H9 (cell line): ENCODE measurements at regions not wholly inside any gene's neighbourhood (a gene's known extent, or its start where the extent isn't known, plus 50 kb on each side); places are given as distances from the start of the nearest gene placed in this dataset.

Experiments used
- DNase-seq: peaks from one replicate; pipeline ENCODE4 v3.0.0-alpha.2; 2017
- H2AFZ ChIP-seq: one replicate; pipeline ENCODE4 v1.6.1; 2013; ENCODE audit warnings: mild to moderate bottlenecking, low read length, control low read depth, moderate library complexity
- H2AK5ac ChIP-seq: 2 replicates; pipeline ENCODE4 v1.6.1; 2013; ENCODE audit warnings: low read length, control low read depth, mixed read lengths; ENCODE audit not compliant: insufficient read length
- H2BK120ac ChIP-seq: one replicate; pipeline ENCODE4 v1.6.1; 2013; ENCODE audit warnings: low read depth, mild to moderate bottlenecking, low read length, control low read depth, inconsistent platforms; ENCODE audit not compliant: poor library complexity, severe bottlenecking
- H2BK12ac ChIP-seq: 2 replicates; pipeline ENCODE4 v1.6.1; 2013; ENCODE audit warnings: low read length, control low read depth, mixed read lengths, low read depth; ENCODE audit not compliant: insufficient read length
- H2BK15ac ChIP-seq: 2 replicates; pipeline ENCODE4 v1.6.1; 2013; ENCODE audit warnings: low read depth, low read length, control low read depth
- H2BK20ac ChIP-seq: one replicate; pipeline ENCODE4 v1.6.1; 2013; ENCODE audit warnings: low read depth, mild to moderate bottlenecking, low read length, control low read depth, inconsistent platforms; ENCODE audit not compliant: poor library complexity, severe bottlenecking
- H2BK5ac ChIP-seq: 2 replicates; pipeline ENCODE4 v1.6.1; 2013; ENCODE audit warnings: low read length, control low read depth, mixed read lengths; ENCODE audit not compliant: insufficient read length
- H3K14ac ChIP-seq: 2 replicates; pipeline ENCODE4 v1.6.1; 2013; ENCODE audit warnings: low read length, control low read depth; ENCODE audit not compliant: insufficient read depth
- H3K18ac ChIP-seq: 2 replicates; pipeline ENCODE4 v1.6.1; 2013; ENCODE audit warnings: low read depth, mild to moderate bottlenecking, mixed read lengths, low read length, control low read depth; ENCODE audit not compliant: insufficient read length
- H3K23ac ChIP-seq: 2 replicates; pipeline ENCODE4 v1.6.1; 2013; ENCODE audit warnings: low read length, control low read depth, mixed read lengths, low read depth; ENCODE audit not compliant: insufficient read length
- H3K23me2 ChIP-seq: 2 replicates; pipeline ENCODE4 v1.6.1; 2013; ENCODE audit warnings: low read depth, mild to moderate bottlenecking, mixed read lengths, low read length, control low read depth; ENCODE audit not compliant: insufficient read length, poor library complexity, severe bottlenecking
- H3K27ac ChIP-seq: 2 replicates; pipeline ENCODE4 v1.5.1; 2013; ENCODE audit warnings: low read length, control low read depth, mixed read lengths, low read depth; ENCODE audit not compliant: insufficient read length
- H3K27me3 ChIP-seq: 2 replicates; pipeline ENCODE4 v1.6.1; 2013; ENCODE audit warnings: low read length, control low read depth, inconsistent platforms; ENCODE audit not compliant: insufficient read depth
- H3K4ac ChIP-seq: 2 replicates; pipeline ENCODE4 v1.6.1; 2013; ENCODE audit warnings: low read depth, mild to moderate bottlenecking, control low read depth, inconsistent platforms, low read length, moderate library complexity
- H3K4me1 ChIP-seq: 2 replicates; pipeline ENCODE4 v1.6.1; 2013; ENCODE audit warnings: low read length, control low read depth, inconsistent platforms; ENCODE audit not compliant: insufficient read depth
- H3K4me2 ChIP-seq: 2 replicates; pipeline ENCODE4 v1.6.1; 2013; ENCODE audit warnings: low read length, control low read depth, mixed read lengths; ENCODE audit not compliant: insufficient read length, insufficient read depth
- H3K56ac ChIP-seq: 2 replicates; pipeline ENCODE4 v1.6.1; 2013; ENCODE audit warnings: low read depth, mild to moderate bottlenecking, mixed read lengths, low read length, control low read depth; ENCODE audit not compliant: insufficient read length
- H3K79me1 ChIP-seq: 2 replicates; pipeline ENCODE4 v1.6.1; 2013; ENCODE audit warnings: low read depth, mild to moderate bottlenecking, moderate library complexity, low read length, control low read depth, inconsistent platforms; ENCODE audit not compliant: insufficient read depth, poor library complexity, severe bottlenecking
- H3K79me2 ChIP-seq: 2 replicates; pipeline ENCODE4 v1.6.1; 2013; ENCODE audit warnings: low read length, control low read depth, inconsistent platforms; ENCODE audit not compliant: insufficient read depth
- H3K9ac ChIP-seq: 2 replicates; pipeline ENCODE4 v1.6.1; 2013; ENCODE audit warnings: low read length, control low read depth, mixed read lengths; ENCODE audit not compliant: insufficient read length; ENCODE audit errors: extremely low read depth
- H3K9me3 ChIP-seq: one replicate; pipeline ENCODE4 v1.6.1; 2013; ENCODE audit warnings: low read depth, low read length, inconsistent platforms; ENCODE audit not compliant: control insufficient read depth
- H3T11ph ChIP-seq: one replicate; pipeline ENCODE4 v1.6.1; 2013; ENCODE audit warnings: mild to moderate bottlenecking, low read length, control low read depth, inconsistent platforms
- H4K20me1 ChIP-seq: one replicate; pipeline ENCODE4 v1.6.1; 2013; ENCODE audit not compliant: control insufficient read depth, insufficient read length, insufficient read depth
- H4K5ac ChIP-seq: 2 replicates; pipeline ENCODE4 v1.6.1; 2013; ENCODE audit warnings: low read depth, mild to moderate bottlenecking, mixed read lengths, low read length, control low read depth; ENCODE audit not compliant: insufficient read length
- H4K8ac ChIP-seq: replicated peaks from 2 replicates; pipeline ENCODE4 v1.6.1; 2013; ENCODE audit warnings: low read length, control low read depth, mixed read lengths, low read depth; ENCODE audit not compliant: insufficient read length
- H4K91ac ChIP-seq: 2 replicates; pipeline ENCODE4 v1.6.1; 2013; ENCODE audit warnings: low read depth, mild to moderate bottlenecking, moderate library complexity, mixed read lengths, low read length, control low read depth; ENCODE audit not compliant: insufficient read length
- H3K27ac Mint-ChIP-seq, 3 experiments: 2 replicates in 2 of 3; 3 replicates in 1 of 3; pipeline ENCODE4 v1.8.0; 2020 to 2021; ENCODE audit warnings: mixed read lengths in 3 of 3, mild to moderate bottlenecking in 1 of 3, moderate library complexity in 1 of 3
- H3K27me3 Mint-ChIP-seq: 2 replicates; pipeline ENCODE4 v1.8.0; 2021; ENCODE audit warnings: low read depth, mild to moderate bottlenecking, moderate library complexity, mixed read lengths
- H3K36me3 Mint-ChIP-seq, 3 experiments: 2 replicates in 2 of 3; 3 replicates in 1 of 3; pipeline ENCODE4 v1.8.0; 2020 to 2021; ENCODE audit warnings: low read depth in 3 of 3, mixed read lengths in 3 of 3; ENCODE audit not compliant: insufficient read depth in 1 of 3
- H3K4me1 Mint-ChIP-seq, 2 experiments: 2 replicates each; pipeline ENCODE4 v1.8.0; 2020; ENCODE audit warnings: mixed read lengths in 2 of 2
- H3K4me3 Mint-ChIP-seq, 2 experiments: 2 replicates in 1 of 2; 3 replicates in 1 of 2; pipeline ENCODE4 v1.8.0; 2020 to 2021; ENCODE audit warnings: mild to moderate bottlenecking in 2 of 2, mixed read lengths in 2 of 2, moderate library complexity in 1 of 2
- H3K9me3 Mint-ChIP-seq, 2 experiments: 2 replicates in 1 of 2; 3 replicates in 1 of 2; pipeline ENCODE4 v1.8.0; 2020; ENCODE audit warnings: mild to moderate bottlenecking in 2 of 2, mixed read lengths in 2 of 2, moderate library complexity in 1 of 2
- CTCF ChIP-seq: fragments of 200-600 bp; sonication (generic); conservative IDR thresholded peaks from 3 replicates; pipeline ENCODE4 v1.8.0; 2021; ENCODE audit warnings: antibody characterized with exemption, mild to moderate bottlenecking
- WGBS: extraction: QIAGEN DNeasy Blood & Tissue Kit; methylation state at CpG from one replicate; pipeline ENCODE4 v1.1.7; 2013; ENCODE audit warnings: missing lambda C conversion rate, low lambda C conversion rate, mixed read lengths; ENCODE audit not compliant: insufficient read length; ENCODE audit errors: extremely low coverage; 5-methylcytosine and 5-hydroxymethylcytosine counted together

GRCh38 chr5:89900346-89900745 is 509.2 kb downstream of the CETN3 start:
- Histone ChIP-seq H3K23ac (no peak overlapping the region), H3K27me3 (no peaks in the 10 kb centered on the region), H3K9me3 (no peaks in the 10 kb centered on the region), H3K27ac (no peak overlapping the region), H3K56ac (no peak overlapping the region), H3K4me2 (no peak overlapping the region), H2BK20ac (no peak overlapping the region), H3K23me2 (no peaks in the 10 kb centered on the region), H4K5ac (no peak overlapping the region), H3K4me1 (no peaks in the 10 kb centered on the region), H3K18ac (no peak overlapping the region), H2AK5ac (no peak overlapping the region), H4K20me1 (no peaks in the 10 kb centered on the region), H2AFZ (no peak overlapping the region), H2BK120ac (no peak overlapping the region), H3K79me1 (no peaks in the 10 kb centered on the region), H3K9ac (no peak overlapping the region), H2BK12ac (no peak overlapping the region), H3K4ac (no peak overlapping the region), H3K14ac (no peak overlapping the region), H2BK5ac (no peak overlapping the region), H3K79me2 (no peaks in the 10 kb centered on the region), H4K8ac (no peak overlapping the region), H3T11ph (no peak overlapping the region), H4K91ac (no peak overlapping the region), H2BK15ac (no peak overlapping the region)
- Mint-ChIP-seq H3K4me3 (no peak overlapping the region), H3K36me3 (peaks cover 0 to 9% (median 0%) of the 10 kb centered on the region in 3 experiments; a peak in 4 of 7 replicates), H3K27me3 (no peaks in the 10 kb centered on the region), H3K9me3 (peaks cover 8% of the 10 kb centered on the region in 2 experiments; a peak in 4 of 5 replicates), H3K4me1 (no peaks in the 10 kb centered on the region), H3K27ac (no peak overlapping the region)
- no CpG with 5 or more reads among the region's 1 CpG for WGBS
- no peak for TF ChIP-seq CTCF
- DNase-seq = no peak
